ENCODE measurements at regions not wholly inside any gene's neighbourhood (a gene's known extent, or its start where the extent isn't known, plus 50 kb on each side); places are given as distances from the start of the nearest gene placed in this dataset.

GRCh38 chr4:23097251-23097650, 404.5 kb downstream of the GBA3 start:
- no peak for TF ChIP-seq CTCF (IDR thresholded peaks at IDR 0.05; ENCODE audit: low read depth, low read length, poor library complexity, severe bottlenecking)
- no peak for TF ChIP-seq EZH2phosphoT487 (IDR thresholded peaks at IDR 0.05; ENCODE audit: borderline replicate concordance, low read length)
